GM23338 (cell line): ENCODE measurements at regions not wholly inside any gene's neighbourhood (a gene's known extent, or its start where the extent isn't known, plus 50 kb on each side); places are given as distances from the start of the nearest gene placed in this dataset.

ENCODE experiments used
- ATAC-seq: fragments of 200-7000 bp; cut with Tn5 transposase; 3 replicates; pipeline ENCODE4 v1.9.1; 2020
- DNase-seq: peaks from one replicate; pipeline ENCODE4 v3.0.0-alpha.2; 2015; ENCODE audit warnings: low spot score
- H2AFZ ChIP-seq: fragments of 200-600 bp; sonication (generic); 2 replicates; pipeline ENCODE4 v1.8.0; 2016; ENCODE audit warnings: antibody characterized with exemption, mild to moderate bottlenecking, moderate library complexity
- H3F3A ChIP-seq: fragments of 200-600 bp; sonication (generic); replicated peaks from 2 replicates; pipeline ENCODE4 v1.8.0; 2017; ENCODE audit warnings: antibody characterized with exemption, mixed run types, low read depth
- H3K27ac ChIP-seq: fragments of 200-600 bp; sonication (generic); 2 replicates; pipeline ENCODE4 v1.6.1; 2016; ENCODE audit warnings: low read depth
- H3K27me3 ChIP-seq: fragments of 200-600 bp; sonication (generic); 2 replicates; pipeline ENCODE4 v1.8.0; 2016; ENCODE audit warnings: mild to moderate bottlenecking, mixed run types, moderate library complexity; ENCODE audit not compliant: insufficient read depth
- H3K36me3 ChIP-seq: fragments of 200-600 bp; sonication (generic); 2 replicates; pipeline ENCODE4 v1.8.0; 2016; ENCODE audit warnings: mild to moderate bottlenecking; ENCODE audit not compliant: insufficient read depth
- H3K4me1 ChIP-seq: fragments of 200-600 bp; sonication (generic); 2 replicates; pipeline ENCODE4 v1.8.0; 2016; ENCODE audit warnings: mild to moderate bottlenecking, moderate library complexity; ENCODE audit not compliant: insufficient read depth
- H3K4me2 ChIP-seq: fragments of 200-600 bp; sonication (generic); 2 replicates; pipeline ENCODE4 v1.7.1; 2017; ENCODE audit warnings: mixed run types
- H3K4me3 ChIP-seq: fragments of 200-600 bp; sonication (generic); 2 replicates; pipeline ENCODE4 v1.6.1; 2016; ENCODE audit warnings: mixed run types
- H3K79me2 ChIP-seq: fragments of 200-600 bp; sonication (generic); replicated peaks from 2 replicates; pipeline ENCODE4 v1.8.0; 2017; ENCODE audit warnings: mild to moderate bottlenecking; ENCODE audit not compliant: insufficient read depth
- H3K9me2 ChIP-seq: fragments of 200-600 bp; sonication (generic); 2 replicates; pipeline ENCODE4 v1.8.0; 2017; ENCODE audit not compliant: insufficient read depth
- H4K20me1 ChIP-seq: fragments of 200-600 bp; sonication (generic); replicated peaks from 2 replicates; pipeline ENCODE4 v1.8.0; 2017; ENCODE audit warnings: mild to moderate bottlenecking; ENCODE audit not compliant: insufficient read depth
- H3K27ac Mint-ChIP-seq: 2 replicates; pipeline ENCODE4 v1.8.0; 2020; ENCODE audit warnings: inconsistent platforms, mild to moderate bottlenecking, moderate library complexity, mixed read lengths
- H3K27me3 Mint-ChIP-seq: 3 replicates; pipeline ENCODE4 v1.8.0; 2022; ENCODE audit warnings: low read depth, mild to moderate bottlenecking, moderate library complexity, mixed read lengths, inconsistent platforms; ENCODE audit not compliant: insufficient read depth, poor library complexity
- H3K36me3 Mint-ChIP-seq: 3 replicates; pipeline ENCODE4 v1.8.0; 2021; ENCODE audit warnings: low read depth, mild to moderate bottlenecking, inconsistent platforms, moderate library complexity, mixed read lengths
- H3K4me1 Mint-ChIP-seq: 3 replicates; pipeline ENCODE4 v1.8.0; 2020; ENCODE audit warnings: mild to moderate bottlenecking, inconsistent platforms, mixed read lengths
- H3K4me3 Mint-ChIP-seq: 3 replicates; pipeline ENCODE4 v1.8.0; 2021; ENCODE audit warnings: moderate library complexity, mild to moderate bottlenecking, inconsistent platforms, mixed read lengths
- H3K9me3 Mint-ChIP-seq: 3 replicates; pipeline ENCODE4 v1.8.0; 2020; ENCODE audit warnings: moderate library complexity, mild to moderate bottlenecking, inconsistent platforms, mixed read lengths
- CREB1 ChIP-seq: fragments of 250-450 bp; sonication (Bioruptor Pico); IDR thresholded peaks from 2 replicates; pipeline ENCODE4 v1.5.0; 2020; ENCODE audit warnings: low read depth, mild to moderate bottlenecking, moderate library complexity
- CTCF ChIP-seq, 2 experiments: fragments of 200-600 bp in 1 of 2; sonication (generic) in 1 of 2; conservative IDR thresholded peaks; 2 replicates each; pipeline versions ENCODE4 v1.5.1 to v1.6.1; 2016 to 2017; ENCODE audit warnings: antibody characterized with exemption in 2 of 2, low read depth in 2 of 2, mild to moderate bottlenecking in 2 of 2, moderate library complexity in 1 of 2
- EZH2 ChIP-seq: fragments of 200-600 bp; sonication (generic); IDR thresholded peaks from one replicate; pipeline ENCODE4 v1.8.0; 2017; ENCODE audit warnings: antibody characterized with exemption, mild to moderate bottlenecking, low read depth; ENCODE audit not compliant: unreplicated experiment
- JUNB ChIP-seq: IDR thresholded peaks from one replicate; pipeline ENCODE4 v1.6.1; 2016; ENCODE audit warnings: antibody characterized with exemption; ENCODE audit not compliant: unreplicated experiment
- NANOG ChIP-seq: IDR thresholded peaks from 2 replicates; pipeline ENCODE4 v1.6.1; 2016; ENCODE audit warnings: antibody characterized with exemption, borderline replicate concordance
- REST ChIP-seq: IDR thresholded peaks from one replicate; pipeline ENCODE4 v1.6.1; 2018; ENCODE audit warnings: antibody characterized with exemption; ENCODE audit not compliant: unreplicated experiment
- STAT1 ChIP-seq: IDR thresholded peaks from one replicate; pipeline ENCODE4 v1.6.1; 2016; ENCODE audit warnings: antibody characterized with exemption; ENCODE audit not compliant: unreplicated experiment
- ZNF114 ChIP-seq: fragments of 250-450 bp; sonication (Bioruptor Pico); IDR thresholded peaks from 2 replicates; pipeline ENCODE4 v1.5.0; 2020; ENCODE audit warnings: mild to moderate bottlenecking, moderate library complexity
- ZNF331 ChIP-seq: fragments of 250-450 bp; sonication (Bioruptor Pico); IDR thresholded peaks from 2 replicates; pipeline ENCODE4 v1.5.0; 2020; ENCODE audit warnings: low read depth, mild to moderate bottlenecking, moderate library complexity
- ZNF462 ChIP-seq: fragments of 250-450 bp; sonication (Bioruptor Pico); IDR thresholded peaks from 2 replicates; pipeline ENCODE4 v1.5.0; 2020; ENCODE audit warnings: mild to moderate bottlenecking, moderate library complexity

- no peak for TF ChIP-seq CTCF (conservative IDR thresholded peaks at IDR 0.05; ENCODE audit: low read depth in 2 of 2)
- TF ChIP-seq JUNB, result no peak
- TF ChIP-seq REST, result no peak
- no peak for TF ChIP-seq EZH2
Measured at GRCh38 chr22:20642668-20643179, 131.2 kb upstream of the SERPIND1 start (continued).

GRCh38 chr22:20644071-20644642 is 129.8 kb upstream of the SERPIND1 start:
- Histone ChIP-seq H4K20me1 (no peaks in the 10 kb centered on the region), H3K79me2 (no peaks in the 10 kb centered on the region), H2AFZ (no peak overlapping the region), H3K36me3 (no peaks in the 10 kb centered on the region), H3K4me3 (no peak overlapping the region), H3K27ac (no peak overlapping the region), H3F3A (no peaks in the 10 kb centered on the region), H3K4me2 (no peak overlapping the region), H3K9me2 (no peaks in the 10 kb centered on the region), H3K27me3 (no peaks in the 10 kb centered on the region), H3K4me1 (no peaks in the 10 kb centered on the region)
- no peak overlapping the region for H3K4me3 Mint-ChIP-seq
- no peak overlapping the region for H3K27ac Mint-ChIP-seq
- peak; percentile 36; the same call in 2 of the 3 replicates for ATAC-seq
- H3K27me3 Mint-ChIP-seq, result no peaks in the 10 kb centered on the region
- H3K36me3 Mint-ChIP-seq, result no peaks in the 10 kb centered on the region
- H3K4me1 Mint-ChIP-seq, result peaks cover 8% of the 10 kb centered on the region; the same call in 2 of the 3 replicates
- DNase-seq, result no peak
- H3K9me3 Mint-ChIP-seq, result peaks cover 4% of the 10 kb centered on the region; the same call in 2 of the 3 replicates
- TF ChIP-seq NANOG, result no peak
- no peak for TF ChIP-seq STAT1
- no peak for TF ChIP-seq EZH2
- TF ChIP-seq ZNF462 (CRISPR knock-in tag), result no peak
- TF ChIP-seq ZNF114 (CRISPR knock-in tag), result no peak
- no peak for TF ChIP-seq ZNF331 (CRISPR knock-in tag)
- no peak for TF ChIP-seq CREB1 (CRISPR knock-in tag)
